Activated CD4-positive, alpha-beta T cell treated with anti-CD3 and anti-CD28 coated beads, Interleukin-2, amount 10 ng/mL, durations not matched to agents 7 days and 5 days (primary cell): ENCODE measurements at regions not wholly inside any gene's neighbourhood (a gene's known extent, or its start where the extent isn't known, plus 50 kb on each side); places are given as distances from the start of the nearest gene placed in this dataset.
"Not testable (repeated sequence)": the region's sequence is repeated elsewhere in the genome, so short reads cannot be mapped to it uniquely, and the experiment has no call there.

ENCODE experiments used
- CTCF ChIA-PET: fragments of 350-600 bp; sonication (Branson Sonifier 250); formaldehyde crosslinking; loops from one replicate; lab custom pipeline; 2021; ENCODE audit warnings: antibody characterized with exemption; lab: Charles Lee
- POLR2A ChIA-PET: fragments of 350-600 bp; sonication (Branson Sonifier 250); formaldehyde crosslinking; loops from one replicate; lab custom pipeline; 2021; ENCODE audit warnings: antibody characterized with exemption; lab: Charles Lee
- DNase-seq: peaks from one replicate; pipeline ENCODE4 v3.0.0-alpha.2; 2020
- H3K27ac Mint-ChIP-seq: one replicate; pipeline ENCODE4 v1.8.0; 2021; ENCODE audit warnings: mild to moderate bottlenecking, moderate library complexity, mixed read lengths
- H3K27me3 Mint-ChIP-seq: one replicate; pipeline ENCODE4 v1.8.0; 2021; ENCODE audit warnings: mixed read lengths
- H3K36me3 Mint-ChIP-seq: one replicate; pipeline ENCODE4 v1.8.0; 2021; ENCODE audit warnings: low read depth, mixed read lengths
- H3K4me1 Mint-ChIP-seq: one replicate; pipeline ENCODE4 v1.8.0; 2021; ENCODE audit warnings: mixed read lengths
- H3K4me3 Mint-ChIP-seq: one replicate; pipeline ENCODE4 v1.8.0; 2021; ENCODE audit warnings: mild to moderate bottlenecking, moderate library complexity, mixed read lengths
- H3K9me3 Mint-ChIP-seq: one replicate; pipeline ENCODE4 v1.8.0; 2021; ENCODE audit warnings: mixed read lengths

DNA sequence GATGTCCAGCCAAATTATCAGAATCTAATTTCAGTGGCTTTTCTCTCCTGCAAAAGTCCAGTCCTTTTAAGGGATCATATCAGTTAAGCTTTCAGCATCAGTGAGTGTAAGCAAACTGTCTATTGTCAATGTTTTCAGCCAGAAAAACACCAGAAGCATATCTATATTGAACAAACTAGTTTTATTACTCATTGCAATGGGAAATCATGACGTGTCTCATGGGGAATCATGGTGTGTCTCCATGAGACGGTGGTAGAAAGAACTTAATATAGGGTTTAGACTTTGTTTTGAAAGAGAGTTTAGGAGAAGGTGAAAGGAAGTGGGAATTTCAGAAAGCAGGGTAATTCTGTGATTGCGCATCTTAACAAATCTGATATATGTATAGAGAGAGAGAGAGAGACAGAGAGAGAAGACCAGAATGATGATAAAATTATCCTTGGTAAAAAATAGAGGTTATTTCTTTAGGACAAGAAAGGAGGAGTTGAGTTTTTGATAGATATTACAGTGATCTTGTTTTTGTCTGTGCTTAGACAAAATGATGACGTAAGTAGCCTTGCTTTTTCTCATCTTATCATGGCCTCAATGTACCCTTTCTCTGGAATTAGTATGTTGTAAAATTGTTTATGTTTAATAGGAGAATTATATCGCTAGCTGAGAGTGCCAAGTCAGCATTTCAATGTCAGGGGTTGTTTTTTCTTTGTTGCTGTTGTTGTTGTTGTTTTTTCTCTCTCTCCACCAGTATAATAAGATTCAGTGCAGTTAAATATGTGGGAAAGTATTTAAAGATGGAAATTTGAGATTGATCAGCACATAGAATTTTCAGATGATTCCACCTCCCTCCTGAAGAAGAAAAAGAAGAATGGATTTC lies 129.9 kb upstream of the OSTN start:
- H3K27me3 Mint-ChIP-seq = no peaks in the 10 kb centered on the region
- no peak for DNase-seq
- H3K36me3 Mint-ChIP-seq = no peaks in the 10 kb centered on the region
- ChIA-PET POLR2A (no interaction called here), CTCF (no interaction called here)
- no peak overlapping the region for H3K4me3 Mint-ChIP-seq
- H3K9me3 Mint-ChIP-seq = no peaks in the 10 kb centered on the region
- no peaks in the 10 kb centered on the region for H3K4me1 Mint-ChIP-seq
- no peak overlapping the region for H3K27ac Mint-ChIP-seq

GRCh38 chr3:191066669-191067068 lies 132.4 kb upstream of the OSTN start:
- ChIA-PET POLR2A (interaction anchor here (0.7 kb wide), 1 partner anchor 274 kb away, joined by 3 read pairs; no protein-coding TSS in a partner anchor), CTCF (no interaction called here)
- no peaks in the 10 kb centered on the region for H3K27me3 Mint-ChIP-seq
- DNase-seq = no peak
- no peaks in the 10 kb centered on the region for H3K36me3 Mint-ChIP-seq
- H3K27ac Mint-ChIP-seq = no peak overlapping the region
- no peaks in the 10 kb centered on the region for H3K4me1 Mint-ChIP-seq
- H3K9me3 Mint-ChIP-seq = no peaks in the 10 kb centered on the region
- H3K4me3 Mint-ChIP-seq = no peak overlapping the region

GRCh38 chr3:191065181-191065805 lies 133.7 kb upstream of the OSTN start:
- no peaks in the 10 kb centered on the region for H3K36me3 Mint-ChIP-seq
- H3K4me3 Mint-ChIP-seq = no peak overlapping the region
- ChIA-PET CTCF (no interaction called here), POLR2A (no interaction called here)
- no peaks in the 10 kb centered on the region for H3K27me3 Mint-ChIP-seq
- H3K9me3 Mint-ChIP-seq = no peaks in the 10 kb centered on the region
- H3K27ac Mint-ChIP-seq = no peak overlapping the region
- no peak for DNase-seq
- no peaks in the 10 kb centered on the region for H3K4me1 Mint-ChIP-seq

GRCh38 chr3:191051037-191051436 lies 148.0 kb upstream of the OSTN start:
- Mint-ChIP-seq H3K4me1 (no peaks in the 10 kb centered on the region), H3K27me3 (no peaks in the 10 kb centered on the region), H3K27ac (no peak overlapping the region), H3K4me3 (no peak overlapping the region), H3K36me3 (no peaks in the 10 kb centered on the region), H3K9me3 (no peaks in the 10 kb centered on the region)
- ChIA-PET POLR2A (no interaction called here), CTCF (no interaction called here)
- DNase-seq = no peak

DNA sequence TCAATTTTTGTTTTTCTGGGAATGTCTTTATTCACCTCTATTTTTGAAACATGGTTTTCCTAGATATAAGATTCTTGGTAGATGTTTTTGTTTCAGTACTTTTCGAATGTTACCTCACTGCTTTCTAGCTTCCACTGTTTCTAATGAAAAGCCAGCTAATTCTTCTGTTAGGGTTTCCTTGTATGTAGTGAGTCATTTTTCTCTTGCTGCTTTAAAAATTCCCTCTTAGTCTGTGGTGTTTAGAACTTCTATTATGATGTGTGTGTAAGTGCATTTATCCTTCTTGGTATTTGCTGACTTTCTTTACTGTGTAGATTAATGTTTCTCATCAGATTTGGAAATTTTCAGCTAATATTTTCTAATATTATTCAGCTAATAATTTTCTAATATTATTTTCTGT lies 151.1 kb upstream of the OSTN start:
- H3K4me1 Mint-ChIP-seq = no peaks in the 10 kb centered on the region
- no peaks in the 10 kb centered on the region for H3K27me3 Mint-ChIP-seq
- H3K36me3 Mint-ChIP-seq = no peaks in the 10 kb centered on the region
- H3K27ac Mint-ChIP-seq = no peak overlapping the region
- no peak for DNase-seq
- ChIA-PET POLR2A (no interaction called here), CTCF (no interaction called here)
- H3K4me3 Mint-ChIP-seq = no peak overlapping the region
- H3K9me3 Mint-ChIP-seq = no peaks in the 10 kb centered on the region

DNA sequence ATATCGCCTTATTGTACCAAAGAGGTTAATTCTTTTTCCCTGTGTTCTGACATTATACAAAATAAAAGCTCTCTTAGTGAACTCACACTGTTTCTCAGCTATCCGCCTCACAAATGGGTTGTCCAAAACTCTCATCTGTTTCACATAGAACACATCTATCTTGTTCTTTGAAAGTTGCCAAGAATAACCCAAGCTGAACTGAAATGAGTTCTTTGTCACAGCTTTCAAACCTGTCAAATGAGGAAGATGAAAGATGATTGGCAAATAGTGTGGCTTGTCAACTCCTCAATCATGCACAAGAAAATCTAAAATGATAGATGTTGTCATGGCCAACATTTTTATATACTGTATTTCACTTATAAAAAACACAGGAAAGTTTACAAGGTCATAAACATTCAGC lies 168.1 kb upstream of the OSTN start:
- ChIA-PET POLR2A (no interaction called here), CTCF (no interaction called here)
- DNase-seq = no peak
- Mint-ChIP-seq H3K27ac (no peak overlapping the region), H3K27me3 (no peaks in the 10 kb centered on the region), H3K4me1 (no peaks in the 10 kb centered on the region), H3K36me3 (no peaks in the 10 kb centered on the region), H3K4me3 (no peak overlapping the region), H3K9me3 (no peaks in the 10 kb centered on the region)

DNA sequence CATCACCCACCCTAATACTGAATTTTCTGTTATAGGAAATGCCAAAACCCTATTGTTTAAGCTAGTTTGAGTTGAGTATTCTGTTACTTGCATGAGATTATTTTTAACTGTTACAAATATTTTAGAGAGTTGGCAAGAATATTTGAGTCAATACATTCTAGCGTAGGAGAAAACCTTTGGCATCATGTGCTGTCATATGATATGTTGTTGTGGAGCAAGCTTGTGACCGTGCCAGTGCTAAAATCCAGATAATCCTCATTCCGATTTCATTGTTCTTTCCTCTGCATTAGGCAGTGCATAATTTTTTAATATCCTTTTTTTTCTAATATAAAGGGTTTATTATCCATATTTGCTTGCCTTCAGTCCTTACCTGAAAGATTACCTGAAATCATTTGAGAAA lies 168.0 kb upstream of the GMNC start:
- H3K27me3 Mint-ChIP-seq = no peaks in the 10 kb centered on the region
- ChIA-PET CTCF (no interaction called here), POLR2A (no interaction called here)
- H3K4me1 Mint-ChIP-seq = no peaks in the 10 kb centered on the region
- H3K27ac Mint-ChIP-seq = no peak overlapping the region
- H3K9me3 Mint-ChIP-seq = no peaks in the 10 kb centered on the region
- H3K36me3 Mint-ChIP-seq = no peaks in the 10 kb centered on the region
- no peak overlapping the region for H3K4me3 Mint-ChIP-seq
- DNase-seq = no peak

- Mint-ChIP-seq H3K36me3 (no peaks in the 10 kb centered on the region), H3K9me3 (no peaks in the 10 kb centered on the region), H3K4me1 (no peaks in the 10 kb centered on the region), H3K27me3 (no peaks in the 10 kb centered on the region), H3K4me3 (no peak overlapping the region), H3K27ac (no peak overlapping the region)
- ChIA-PET CTCF (no interaction called here), POLR2A (no interaction called here)
- no peak for DNase-seq
These were observed 164.3 kb upstream of the GMNC start for GRCh38 chr3:191026746-191027145.

DNA sequence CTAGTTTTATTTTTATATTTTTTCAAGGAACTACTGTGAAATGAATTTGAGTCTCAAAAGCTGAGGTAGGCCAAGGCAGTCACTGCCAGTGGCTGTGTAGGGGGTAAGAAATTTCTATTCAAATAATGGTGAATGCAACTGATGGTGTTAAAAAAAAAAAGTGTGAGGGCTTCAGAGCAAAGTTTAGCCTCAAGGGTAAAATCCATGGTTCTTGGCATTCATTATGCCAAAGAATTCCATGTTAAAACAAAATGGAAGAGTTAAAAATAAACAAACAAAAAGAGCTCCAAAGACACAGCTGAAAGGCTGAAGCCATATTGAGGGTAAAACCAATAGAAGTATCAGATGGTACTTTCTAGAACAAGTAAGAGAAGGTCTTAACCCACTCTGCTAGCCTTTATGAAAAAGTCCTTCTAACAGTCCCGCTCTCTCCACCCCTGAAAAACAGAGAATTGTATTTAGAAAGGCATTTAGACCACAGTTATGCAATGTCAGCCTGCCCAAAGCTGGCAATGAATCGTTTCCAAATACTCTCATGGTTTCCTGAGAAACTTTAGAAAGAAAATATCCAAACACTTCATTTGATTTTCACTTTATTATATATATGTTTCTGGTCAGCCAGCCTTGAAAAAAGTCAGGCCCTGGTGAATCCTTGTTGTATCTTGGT lies 158.4 kb upstream of the GMNC start:
- CTCF ChIA-PET = interaction anchor here (0.6 to 0.7 kb wide), 3 partner anchors 33 to 685 kb away, joined by 3 to 5 read pairs (median 3); no protein-coding TSS in a partner anchor
- Mint-ChIP-seq H3K27ac (no peak overlapping the region), H3K9me3 (no peaks in the 10 kb centered on the region), H3K4me1 (no peaks in the 10 kb centered on the region), H3K27me3 (no peaks in the 10 kb centered on the region), H3K4me3 (no peak overlapping the region), H3K36me3 (no peaks in the 10 kb centered on the region)
- POLR2A ChIA-PET = no interaction called here
- DNase-seq = no peak

- H3K4me3 Mint-ChIP-seq = no peak overlapping the region
- no peaks in the 10 kb centered on the region for H3K36me3 Mint-ChIP-seq
- no peak for DNase-seq
- no peaks in the 10 kb centered on the region for H3K27me3 Mint-ChIP-seq
- H3K4me1 Mint-ChIP-seq = no peaks in the 10 kb centered on the region
- CTCF ChIA-PET = no interaction called here
- H3K27ac Mint-ChIP-seq = no peak overlapping the region
- H3K9me3 Mint-ChIP-seq = no peaks in the 10 kb centered on the region
- POLR2A ChIA-PET = no interaction called here
These were observed 157.4 kb upstream of the GMNC start for GRCh38 chr3:191019855-191020254.

DNA sequence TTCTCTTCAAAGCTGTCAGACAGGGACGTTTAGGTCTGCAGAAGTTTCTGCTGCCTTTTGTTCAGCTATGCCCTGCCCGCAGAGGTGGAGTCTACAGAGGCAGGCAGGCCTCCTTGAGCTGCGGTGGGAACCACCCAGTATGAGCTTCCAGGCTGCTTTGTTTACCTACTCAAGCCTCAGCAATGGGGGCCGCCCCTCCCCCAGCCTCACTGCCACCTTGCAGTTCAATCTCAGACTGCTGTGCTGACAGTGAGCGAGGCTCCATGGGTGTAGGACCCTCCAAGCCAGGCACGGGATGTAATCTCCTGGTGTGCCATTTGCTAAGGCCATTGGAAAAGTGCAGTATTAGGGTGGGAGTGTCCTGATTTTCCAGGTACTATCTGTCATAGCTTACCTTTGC lies 153.5 kb upstream of the GMNC start:
- H3K36me3 Mint-ChIP-seq, H3K9me3 Mint-ChIP-seq, POLR2A ChIA-PET, H3K27ac Mint-ChIP-seq, H3K4me3 Mint-ChIP-seq, DNase-seq, H3K4me1 Mint-ChIP-seq, CTCF ChIA-PET, H3K27me3 Mint-ChIP-seq: not testable (repeated sequence)

DNA sequence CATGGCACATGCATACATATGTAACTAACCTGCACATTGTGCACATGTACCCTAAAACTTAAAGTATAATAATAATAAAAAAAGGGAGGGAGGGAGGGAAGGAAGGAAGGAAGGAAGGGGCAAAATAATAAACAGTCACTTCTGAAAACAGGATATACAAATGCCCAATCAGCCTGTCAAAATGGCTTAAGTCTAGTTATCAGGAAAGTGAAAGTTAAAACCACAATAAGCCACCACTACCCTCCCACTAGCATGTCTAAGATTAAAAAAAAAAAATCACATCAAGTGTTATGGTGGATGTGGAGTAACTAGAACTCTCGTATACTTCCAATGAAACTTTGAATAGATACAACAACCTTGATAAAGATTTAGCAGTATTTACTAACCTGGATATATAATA lies 145.6 kb upstream of the GMNC start:
- Mint-ChIP-seq H3K36me3 (no peaks in the 10 kb centered on the region), H3K27me3 (no peaks in the 10 kb centered on the region), H3K4me1 (no peaks in the 10 kb centered on the region), H3K27ac (no peak overlapping the region), H3K9me3 (no peaks in the 10 kb centered on the region), H3K4me3 (no peak overlapping the region)
- POLR2A ChIA-PET = no interaction called here
- CTCF ChIA-PET = no interaction called here
- DNase-seq = no peak

DNA sequence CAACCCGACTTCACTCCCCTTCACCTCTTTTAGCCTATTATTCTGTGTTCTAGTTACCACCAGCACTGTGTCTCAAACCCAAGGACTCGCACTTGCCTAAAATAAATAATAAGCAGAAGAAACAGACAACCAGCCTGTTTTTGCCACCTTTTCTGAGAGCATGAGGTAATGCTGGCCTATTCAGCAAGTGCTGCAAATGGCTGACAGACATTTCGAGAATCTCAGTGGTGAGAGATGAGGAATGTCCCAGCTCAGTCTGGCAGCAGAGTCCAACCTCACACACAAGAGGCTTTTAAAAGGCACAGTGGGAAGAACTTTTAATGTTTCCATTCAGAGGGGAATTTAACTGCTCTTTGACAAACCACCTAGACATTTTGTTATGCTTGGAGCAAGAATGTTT lies 143.3 kb upstream of the GMNC start:
- no peak for DNase-seq
- Mint-ChIP-seq H3K36me3 (no peaks in the 10 kb centered on the region), H3K4me3 (no peak overlapping the region), H3K27ac (no peak overlapping the region), H3K27me3 (no peaks in the 10 kb centered on the region), H3K9me3 (no peaks in the 10 kb centered on the region), H3K4me1 (no peaks in the 10 kb centered on the region)
- CTCF ChIA-PET = no interaction called here
- POLR2A ChIA-PET = no interaction called here
